ENCODE measurements at regions not wholly inside any gene's neighbourhood (a gene's known extent, or its start where the extent isn't known, plus 50 kb on each side); places are given as distances from the start of the nearest gene placed in this dataset.
"Not testable (repeated sequence)": the region's sequence is repeated elsewhere in the genome, so short reads cannot be mapped to it uniquely, and the experiment has no call there.

GRCh38 chr2:19644763-19645162 lies 257.0 kb downstream of the TTC32 start:
- DNase-seq: no peak

- DNase-seq: no peak
Observed at GRCh38 chr2:19643117-19643518, 258.7 kb downstream of the TTC32 start.

GRCh38 chr2:19642501-19642900 lies 259.3 kb downstream of the TTC32 start:
- DNase-seq: no peak

GRCh38 chr2:19635951-19636510 lies 265.8 kb downstream of the TTC32 start:
- DNase-seq: no peak

- no peak for DNase-seq
Observed at GRCh38 chr2:19632403-19632991, 269.3 kb downstream of the TTC32 start.

- DNase-seq: no peak
Observed at GRCh38 chr2:19631871-19632270, 269.9 kb downstream of the TTC32 start.

GRCh38 chr2:19630921-19631320 lies 270.9 kb downstream of the TTC32 start:
- no peak for DNase-seq

GRCh38 chr2:19627359-19627758 lies 268.9 kb upstream of the OSR1 start:
- DNase-seq: no peak

- DNase-seq: no peak
Observed at GRCh38 chr2:19623488-19623887, 265.1 kb upstream of the OSR1 start.

GRCh38 chr2:19617257-19617848 lies 258.9 kb upstream of the OSR1 start:
- DNase-seq: no peak

GRCh38 chr2:19615402-19615801 lies 257.0 kb upstream of the OSR1 start:
- not testable (repeated sequence) for DNase-seq

GRCh38 chr2:19614066-19614465 lies 255.6 kb upstream of the OSR1 start:
- no peak for DNase-seq

GRCh38 chr2:19611491-19612332 lies 253.3 kb upstream of the OSR1 start:
- peak; percentile 95 for DNase-seq

- no peak for DNase-seq
Observed at GRCh38 chr2:19609266-19609665, 250.8 kb upstream of the OSR1 start.

- DNase-seq: peak; percentile 40
Observed at GRCh38 chr2:19607931-19608771, 249.7 kb upstream of the OSR1 start.

GRCh38 chr2:19607400-19607799 lies 249.0 kb upstream of the OSR1 start:
- DNase-seq: no peak

GRCh38 chr2:19600982-19601381 lies 242.6 kb upstream of the OSR1 start:
- no peak for DNase-seq

GRCh38 chr2:19600506-19600905 lies 242.1 kb upstream of the OSR1 start:
- no peak for DNase-seq

GRCh38 chr2:19598971-19599370 lies 240.5 kb upstream of the OSR1 start:
- DNase-seq: no peak

GRCh38 chr2:19592197-19592596 lies 233.8 kb upstream of the OSR1 start:
- DNase-seq: no peak

GRCh38 chr2:19589791-19590190 lies 231.4 kb upstream of the OSR1 start:
- DNase-seq: no peak

GRCh38 chr2:19580830-19581229 lies 222.4 kb upstream of the OSR1 start:
- peak; percentile 71 for DNase-seq

- DNase-seq: no peak
Observed at GRCh38 chr2:19580264-19580663, 221.8 kb upstream of the OSR1 start.
